GM12872 (cell line): ENCODE measurements at regions not wholly inside any gene's neighbourhood (a gene's known extent, or its start where the extent isn't known, plus 50 kb on each side); places are given as distances from the start of the nearest gene placed in this dataset.

ENCODE experiments used
- TF ChIP-seq, protein P1 (sequence below): IDR thresholded peaks from 3 replicates; pipeline ENCODE4 v1.5.1; 2011; ENCODE audit warnings: low read depth, mild to moderate bottlenecking, low read length, moderate library complexity; ENCODE audit not compliant: insufficient read depth

DNA sequence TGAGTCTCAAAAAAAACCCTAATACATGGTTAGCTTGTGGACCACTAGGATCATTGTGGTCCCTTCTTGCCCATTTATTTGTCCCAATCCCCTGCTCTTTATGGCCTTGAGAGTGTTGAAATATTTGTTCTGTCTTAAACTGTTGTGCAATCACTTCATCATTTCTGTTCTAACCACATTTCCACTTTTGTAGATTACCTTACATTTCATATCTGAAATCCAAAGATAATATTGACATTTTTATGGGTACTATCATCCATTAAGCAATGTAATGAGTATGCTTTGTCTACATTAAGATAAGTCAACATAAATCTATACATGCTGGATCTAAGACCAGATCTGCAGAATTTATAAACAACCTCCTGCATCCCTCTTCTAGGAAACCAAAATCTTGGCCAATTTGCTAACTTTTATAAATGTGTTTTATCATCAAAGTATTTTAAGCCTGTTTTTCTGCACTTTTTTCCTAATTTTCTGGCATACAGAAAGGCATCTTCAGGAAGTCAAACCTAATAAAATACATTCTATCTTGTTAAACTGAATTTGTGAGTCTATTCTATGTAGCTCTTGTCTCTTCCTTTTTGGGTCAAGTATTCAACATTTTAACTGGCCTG lies 359.4 kb upstream of the CELF2 start:
- TF ChIP-seq, protein P1, sequence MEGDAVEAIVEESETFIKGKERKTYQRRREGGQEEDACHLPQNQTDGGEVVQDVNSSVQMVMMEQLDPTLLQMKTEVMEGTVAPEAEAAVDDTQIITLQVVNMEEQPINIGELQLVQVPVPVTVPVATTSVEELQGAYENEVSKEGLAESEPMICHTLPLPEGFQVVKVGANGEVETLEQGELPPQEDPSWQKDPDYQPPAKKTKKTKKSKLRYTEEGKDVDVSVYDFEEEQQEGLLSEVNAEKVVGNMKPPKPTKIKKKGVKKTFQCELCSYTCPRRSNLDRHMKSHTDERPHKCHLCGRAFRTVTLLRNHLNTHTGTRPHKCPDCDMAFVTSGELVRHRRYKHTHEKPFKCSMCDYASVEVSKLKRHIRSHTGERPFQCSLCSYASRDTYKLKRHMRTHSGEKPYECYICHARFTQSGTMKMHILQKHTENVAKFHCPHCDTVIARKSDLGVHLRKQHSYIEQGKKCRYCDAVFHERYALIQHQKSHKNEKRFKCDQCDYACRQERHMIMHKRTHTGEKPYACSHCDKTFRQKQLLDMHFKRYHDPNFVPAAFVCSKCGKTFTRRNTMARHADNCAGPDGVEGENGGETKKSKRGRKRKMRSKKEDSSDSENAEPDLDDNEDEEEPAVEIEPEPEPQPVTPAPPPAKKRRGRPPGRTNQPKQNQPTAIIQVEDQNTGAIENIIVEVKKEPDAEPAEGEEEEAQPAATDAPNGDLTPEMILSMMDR, result no peak

DNA sequence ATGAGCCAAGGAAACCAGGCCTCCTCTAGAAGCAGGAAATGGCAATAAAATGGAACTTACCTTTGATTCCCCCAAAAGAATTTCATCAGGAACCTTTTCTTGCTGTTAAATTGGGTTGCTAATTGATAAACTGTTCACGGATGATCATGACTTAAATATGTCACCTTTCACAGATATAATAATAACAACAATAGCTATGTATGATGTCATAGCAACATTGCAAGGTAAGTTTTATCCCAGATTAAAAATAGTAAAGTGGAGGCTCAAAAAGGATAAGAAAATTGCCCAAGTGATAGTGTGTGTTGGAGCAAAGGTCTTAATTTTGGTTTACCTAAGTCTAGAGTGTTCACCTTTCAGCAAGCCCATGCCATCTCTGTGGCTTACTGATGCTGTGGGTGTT lies 357.6 kb upstream of the CELF2 start:
- TF ChIP-seq, protein P1, result no peak

DNA sequence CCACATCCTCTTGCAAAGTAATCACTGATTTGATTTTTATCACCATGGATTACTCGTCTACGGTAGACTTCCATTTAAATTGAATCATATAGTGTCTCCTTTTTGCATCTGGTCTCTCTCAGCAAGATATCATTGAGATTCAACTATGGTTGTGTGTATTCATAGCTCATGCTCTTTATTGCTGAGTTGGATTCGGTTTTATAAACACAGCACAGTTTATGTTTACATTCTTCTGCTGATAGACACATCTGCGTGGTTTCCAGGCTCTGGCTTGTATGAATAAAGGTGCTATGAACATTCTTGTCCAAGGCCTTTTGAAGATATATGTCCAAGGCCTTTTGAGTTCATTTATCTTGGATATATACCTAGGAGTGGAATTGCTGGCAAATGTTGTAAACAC lies 356.5 kb upstream of the CELF2 start:
- TF ChIP-seq, protein P1, result no peak

DNA sequence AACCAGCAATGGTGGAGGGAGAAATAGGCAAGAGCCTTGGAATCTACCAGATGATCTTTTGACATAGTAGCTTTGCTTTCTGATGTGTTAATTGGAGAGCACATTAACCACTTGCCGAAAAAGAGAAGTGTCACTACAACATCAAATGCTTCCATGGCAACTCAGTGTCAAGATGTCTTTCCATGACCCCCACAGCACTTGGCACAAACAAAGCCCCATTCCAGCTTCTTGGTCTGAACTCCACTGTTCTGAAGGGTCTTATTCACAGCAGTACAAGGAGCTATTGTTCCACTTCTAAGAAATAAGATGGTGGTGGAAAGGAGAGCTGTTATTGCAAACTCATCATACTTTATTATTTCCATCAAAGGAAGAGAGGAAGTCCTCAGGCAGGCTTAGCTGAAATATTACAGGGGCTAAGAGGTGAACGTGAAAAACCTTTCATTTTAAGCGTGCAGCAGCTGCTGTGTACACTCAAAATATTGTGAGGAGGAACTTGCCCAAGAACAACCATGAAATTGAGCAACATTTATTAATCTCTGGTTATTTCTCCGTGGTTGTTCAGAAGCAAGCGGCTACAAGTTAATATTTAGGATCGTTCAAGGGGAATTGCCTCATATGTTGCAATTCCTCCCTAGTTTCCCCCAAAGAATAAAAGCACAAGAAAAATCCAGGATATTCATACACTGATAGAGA lies 354.8 kb upstream of the CELF2 start:
- TF ChIP-seq, protein P1, result no peak

DNA sequence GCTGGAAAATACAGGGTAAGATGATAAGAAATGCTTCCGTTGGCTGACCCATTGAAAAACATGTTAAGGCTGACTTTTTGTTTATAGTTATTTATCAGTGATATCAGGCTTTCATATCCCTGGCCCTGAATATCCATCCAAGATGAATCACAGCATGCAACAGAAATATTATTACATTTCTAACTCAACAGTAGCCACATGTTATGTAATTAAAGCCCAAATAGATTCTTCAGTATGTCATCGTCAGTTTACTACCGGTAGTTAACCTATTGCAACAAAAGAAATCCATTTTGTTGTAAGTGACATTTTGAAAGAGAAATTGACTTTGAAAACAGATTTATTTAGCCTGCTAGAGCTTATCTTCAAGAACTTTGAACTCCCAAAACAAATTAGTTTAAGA lies 354.1 kb upstream of the CELF2 start:
- TF ChIP-seq, protein P1, result no peak

DNA sequence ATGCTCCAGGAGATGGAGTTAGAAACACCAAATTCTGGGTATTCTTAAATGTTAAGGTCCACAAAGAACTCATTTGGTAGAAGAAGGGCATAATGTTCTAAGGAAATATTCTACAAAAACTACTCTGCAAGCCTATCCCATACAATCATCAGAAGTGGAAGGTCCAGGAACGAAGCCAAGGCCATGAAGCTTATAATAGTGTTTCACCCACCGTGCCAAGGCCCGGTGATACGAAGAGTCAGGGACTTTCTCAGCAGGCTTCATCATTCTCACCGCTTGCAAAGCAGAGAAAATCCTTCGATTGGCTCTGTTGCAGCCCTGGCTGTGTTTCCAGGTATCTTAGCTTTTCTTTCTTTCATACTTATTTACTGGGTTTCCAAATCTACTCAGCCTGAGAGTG lies 351.9 kb upstream of the CELF2 start:
- TF ChIP-seq, protein P1, result no peak

DNA sequence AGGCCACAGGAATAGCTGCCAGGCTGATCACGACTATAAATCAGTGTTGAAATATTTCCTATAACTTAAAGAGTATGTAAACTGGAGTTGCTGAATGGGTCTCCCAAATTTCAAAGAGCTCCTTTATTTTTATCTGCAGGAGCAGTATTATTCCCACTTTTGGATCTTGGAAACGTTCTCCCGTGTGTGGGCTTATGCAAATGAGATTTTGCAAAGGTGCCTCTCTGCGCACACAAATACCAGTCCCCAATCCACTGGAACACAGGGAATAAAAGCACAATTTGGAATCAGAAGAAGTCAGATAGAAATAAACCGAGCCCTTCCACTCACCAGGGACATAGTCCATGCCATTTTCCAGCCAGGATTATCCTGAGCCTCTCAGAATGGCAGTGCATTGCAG lies 350.2 kb upstream of the CELF2 start:
- TF ChIP-seq, protein P1, result no peak
